Mammary epithelial cell (primary cell): ENCODE measurements at regions not wholly inside any gene's neighbourhood (a gene's known extent, or its start where the extent isn't known, plus 50 kb on each side); places are given as distances from the start of the nearest gene placed in this dataset.

Experiments
- CTCF ChIP-seq, 2 donors: IDR thresholded peaks in 1 of 2; conservative IDR thresholded peaks in 1 of 2; 2 replicates each; pipeline ENCODE4 v1.5.1; 2011 to 2012; ENCODE audit warnings: inconsistent platforms in 2 of 2, low read length in 2 of 2, mild to moderate bottlenecking in 2 of 2, control low read depth in 1 of 2, low read depth in 1 of 2; ENCODE audit not compliant: insufficient read depth in 1 of 2; ENCODE audit errors: extremely low read depth in 1 of 2
- EZH2 ChIP-seq: IDR thresholded peaks from 2 replicates; pipeline ENCODE4 v1.6.1; 2012; ENCODE audit warnings: low read length, inconsistent platforms, borderline replicate concordance

GRCh38 chr1:98184856-98185255 lies 264.0 kb upstream of the DPYD start:
- TF ChIP-seq CTCF (conservative IDR thresholded peaks at IDR 0.05 in 1 of 2, IDR thresholded peaks at IDR 0.05 in 1 of 2; ENCODE audit: extremely low read depth in 1 of 2, insufficient read depth in 1 of 2, low read depth in 1 of 2, low read length in 2 of 2) (no peak), EZH2 (no peak)
